ENCODE measurements at regions not wholly inside any gene's neighbourhood (a gene's known extent, or its start where the extent isn't known, plus 50 kb on each side); places are given as distances from the start of the nearest gene placed in this dataset.

GRCh38 chr7:26476271-26476670 lies 184.6 kb downstream of the SNX10 start:
- ChIA-PET POLR2A (no interaction called here), CTCF (no interaction called here)
- Histone ChIP-seq H3K27ac (ENCODE audit: low read depth, low read length) (no peak overlapping the region), H3K4me3 (ENCODE audit: low read length) (no peak overlapping the region), H3K9me3 (ENCODE audit: control insufficient read depth in 2 of 3, low read length in 3 of 3) (no peaks in the 10 kb centered on the region), H3K27me3 (ENCODE audit: control insufficient read depth in 2 of 2, insufficient read depth in 2 of 2, low read length in 2 of 2) (no peaks in the 10 kb centered on the region), H3K36me3 (ENCODE audit: control insufficient read depth in 2 of 3, insufficient read depth in 3 of 3, low read length in 3 of 3) (no peaks in the 10 kb centered on the region), H3K4me1 (ENCODE audit: control insufficient read depth in 2 of 2, insufficient read depth in 2 of 2, low read length in 2 of 2) (no peaks in the 10 kb centered on the region)
- Mint-ChIP-seq H3K27me3 (peaks cover 12 to 31% (median 15%) of the 10 kb centered on the region in 5 donors), H3K4me3 (no peak overlapping the region), H3K4me1 (peaks cover 0 to 2% (median 0%) of the 10 kb centered on the region in 7 donors), H3K9me3 (no peaks in the 10 kb centered on the region), H3K27ac (no peak overlapping the region), H3K36me3 (no peaks in the 10 kb centered on the region)
- intact Hi-C loops (cut with micrococcal nuclease) = no loop called here
- no peak for ATAC-seq
- no peak for DNase-seq

- CTCF ChIA-PET = no interaction called here
- intact Hi-C loops (cut with micrococcal nuclease) = no loop called here
- no peak overlapping the region for H3K4me3 ChIP-seq (ENCODE audit: low read length)
- H3K27me3 ChIP-seq (ENCODE audit: control insufficient read depth in 2 of 2, insufficient read depth in 2 of 2, low read length in 2 of 2) = no peaks in the 10 kb centered on the region
- no peaks in the 10 kb centered on the region for H3K4me1 ChIP-seq (ENCODE audit: control insufficient read depth in 2 of 2, insufficient read depth in 2 of 2, low read length in 2 of 2)
- no peaks in the 10 kb centered on the region for H3K9me3 ChIP-seq (ENCODE audit: control insufficient read depth in 2 of 3, low read length in 3 of 3)
- POLR2A ChIA-PET = no interaction called here
- H3K4me3 Mint-ChIP-seq = no peak overlapping the region
- H3K36me3 ChIP-seq (ENCODE audit: control insufficient read depth in 2 of 3, insufficient read depth in 3 of 3, low read length in 3 of 3) = no peaks in the 10 kb centered on the region
- H3K36me3 Mint-ChIP-seq = no peaks in the 10 kb centered on the region
- ATAC-seq = no peak
- no peaks in the 10 kb centered on the region for H3K9me3 Mint-ChIP-seq
- peaks cover 0 to 2% (median 0%) of the 10 kb centered on the region in 7 donors for H3K4me1 Mint-ChIP-seq
- H3K27ac Mint-ChIP-seq = no peak overlapping the region
- H3K27ac ChIP-seq (ENCODE audit: low read depth, low read length) = no peak overlapping the region
- DNase-seq = no peak
- H3K27me3 Mint-ChIP-seq = peaks cover 15 to 31% (median 22%) of the 10 kb centered on the region in 5 donors
Measured at GRCh38 chr7:26477381-26477990, 185.8 kb downstream of the SNX10 start.

- intact Hi-C loops (cut with micrococcal nuclease) = no loop called here
- Histone ChIP-seq H3K27ac (ENCODE audit: low read depth, low read length) (no peak overlapping the region), H3K9me3 (ENCODE audit: control insufficient read depth in 2 of 3, low read length in 3 of 3) (no peaks in the 10 kb centered on the region), H3K4me3 (ENCODE audit: low read length) (no peak overlapping the region), H3K36me3 (ENCODE audit: control insufficient read depth in 2 of 3, insufficient read depth in 3 of 3, low read length in 3 of 3) (no peaks in the 10 kb centered on the region), H3K27me3 (ENCODE audit: control insufficient read depth in 2 of 2, insufficient read depth in 2 of 2, low read length in 2 of 2) (no peaks in the 10 kb centered on the region), H3K4me1 (ENCODE audit: control insufficient read depth in 2 of 2, insufficient read depth in 2 of 2, low read length in 2 of 2) (no peaks in the 10 kb centered on the region)
- peaks cover 16 to 33% (median 30%) of the 10 kb centered on the region in 5 donors for H3K27me3 Mint-ChIP-seq
- ATAC-seq (no peak), DNase-seq (no peak)
- ChIA-PET CTCF (no interaction called here), POLR2A (no interaction called here)
- no peak overlapping the region for H3K4me3 Mint-ChIP-seq
- H3K36me3 Mint-ChIP-seq = no peaks in the 10 kb centered on the region
- peaks cover 0 to 2% (median 0%) of the 10 kb centered on the region in 7 donors for H3K4me1 Mint-ChIP-seq
- no peaks in the 10 kb centered on the region for H3K9me3 Mint-ChIP-seq
- no peak overlapping the region for H3K27ac Mint-ChIP-seq
Measured at GRCh38 chr7:26478550-26478949, 186.9 kb downstream of the SNX10 start.

- ATAC-seq (no peak), DNase-seq (no peak)
- H3K27ac Mint-ChIP-seq = no peak overlapping the region
- Histone ChIP-seq H3K27ac (ENCODE audit: low read depth, low read length) (no peak overlapping the region), H3K4me3 (ENCODE audit: low read length) (no peak overlapping the region), H3K4me1 (ENCODE audit: control insufficient read depth in 2 of 2, insufficient read depth in 2 of 2, low read length in 2 of 2) (no peaks in the 10 kb centered on the region), H3K27me3 (ENCODE audit: control insufficient read depth in 2 of 2, insufficient read depth in 2 of 2, low read length in 2 of 2) (no peaks in the 10 kb centered on the region), H3K36me3 (ENCODE audit: control insufficient read depth in 2 of 3, insufficient read depth in 3 of 3, low read length in 3 of 3) (no peaks in the 10 kb centered on the region), H3K9me3 (ENCODE audit: control insufficient read depth in 2 of 3, low read length in 3 of 3) (no peaks in the 10 kb centered on the region)
- H3K9me3 Mint-ChIP-seq = no peaks in the 10 kb centered on the region
- ChIA-PET POLR2A (no interaction called here), CTCF (no interaction called here)
- no peak overlapping the region for H3K4me3 Mint-ChIP-seq
- peaks cover 21 to 40% (median 32%) of the 10 kb centered on the region in 5 donors for H3K27me3 Mint-ChIP-seq
- H3K4me1 Mint-ChIP-seq = peaks cover 0 to 2% (median 0%) of the 10 kb centered on the region in 7 donors
- H3K36me3 Mint-ChIP-seq = no peaks in the 10 kb centered on the region
- intact Hi-C loops (cut with micrococcal nuclease) = no loop called here
Measured at GRCh38 chr7:26479581-26479980, 187.9 kb downstream of the SNX10 start.

- no peak overlapping the region for H3K4me3 ChIP-seq (ENCODE audit: low read length)
- H3K27ac ChIP-seq (ENCODE audit: low read depth, low read length) = no peak overlapping the region
- H3K4me1 Mint-ChIP-seq = peaks cover 0 to 2% (median 0%) of the 10 kb centered on the region in 7 donors
- no peaks in the 10 kb centered on the region for H3K27me3 ChIP-seq (ENCODE audit: control insufficient read depth in 2 of 2, insufficient read depth in 2 of 2, low read length in 2 of 2)
- ATAC-seq (no peak), DNase-seq (peak in 1 of 9 donors; percentile 8)
- POLR2A ChIA-PET = no interaction called here
- peaks cover 22 to 46% (median 33%) of the 10 kb centered on the region in 5 donors for H3K27me3 Mint-ChIP-seq
- no peaks in the 10 kb centered on the region for H3K9me3 Mint-ChIP-seq
- H3K4me1 ChIP-seq (ENCODE audit: control insufficient read depth in 2 of 2, insufficient read depth in 2 of 2, low read length in 2 of 2) = no peaks in the 10 kb centered on the region
- H3K36me3 ChIP-seq (ENCODE audit: control insufficient read depth in 2 of 3, insufficient read depth in 3 of 3, low read length in 3 of 3) = no peaks in the 10 kb centered on the region
- H3K4me3 Mint-ChIP-seq = no peak overlapping the region
- no peaks in the 10 kb centered on the region for H3K9me3 ChIP-seq (ENCODE audit: control insufficient read depth in 2 of 3, low read length in 3 of 3)
- H3K27ac Mint-ChIP-seq = no peak overlapping the region
- H3K36me3 Mint-ChIP-seq = no peaks in the 10 kb centered on the region
- intact Hi-C loops (cut with micrococcal nuclease) = no loop called here
- CTCF ChIA-PET = no interaction called here
Measured at GRCh38 chr7:26480156-26480555, 188.5 kb downstream of the SNX10 start.

GRCh38 chr7:26482927-26483326 lies 191.3 kb downstream of the SNX10 start:
- no peak for ATAC-seq
- H3K27me3 ChIP-seq (ENCODE audit: control insufficient read depth in 2 of 2, insufficient read depth in 2 of 2, low read length in 2 of 2) = no peaks in the 10 kb centered on the region
- H3K4me1 Mint-ChIP-seq = peaks cover 0 to 2% (median 0%) of the 10 kb centered on the region in 7 donors
- ChIA-PET CTCF (no interaction called here), POLR2A (no interaction called here)
- no peak overlapping the region for H3K27ac Mint-ChIP-seq
- H3K36me3 ChIP-seq (ENCODE audit: control insufficient read depth in 2 of 3, insufficient read depth in 3 of 3, low read length in 3 of 3) = no peaks in the 10 kb centered on the region
- no peaks in the 10 kb centered on the region for H3K36me3 Mint-ChIP-seq
- H3K9me3 ChIP-seq (ENCODE audit: control insufficient read depth in 2 of 3, low read length in 3 of 3) = no peaks in the 10 kb centered on the region
- H3K27me3 Mint-ChIP-seq = peaks cover 10 to 39% (median 28%) of the 10 kb centered on the region in 5 donors
- no peaks in the 10 kb centered on the region for H3K9me3 Mint-ChIP-seq
- H3K27ac ChIP-seq (ENCODE audit: low read depth, low read length) = no peak overlapping the region
- H3K4me1 ChIP-seq (ENCODE audit: control insufficient read depth in 2 of 2, insufficient read depth in 2 of 2, low read length in 2 of 2) = no peaks in the 10 kb centered on the region
- no peak for DNase-seq
- intact Hi-C loops (cut with micrococcal nuclease) = no loop called here
- no peak overlapping the region for H3K4me3 Mint-ChIP-seq
- H3K4me3 ChIP-seq (ENCODE audit: low read length) = no peak overlapping the region

- Mint-ChIP-seq H3K27ac (no peak overlapping the region), H3K9me3 (no peaks in the 10 kb centered on the region), H3K27me3 (peaks cover 10 to 39% (median 31%) of the 10 kb centered on the region in 5 donors), H3K36me3 (no peaks in the 10 kb centered on the region), H3K4me1 (peaks cover 0 to 2% (median 0%) of the 10 kb centered on the region in 7 donors), H3K4me3 (no peak overlapping the region)
- ChIA-PET CTCF (no interaction called here), POLR2A (no interaction called here)
- ATAC-seq = no peak
- intact Hi-C loops (cut with micrococcal nuclease) = no loop called here
- H3K9me3 ChIP-seq (ENCODE audit: control insufficient read depth in 2 of 3, low read length in 3 of 3) = no peaks in the 10 kb centered on the region
- no peak overlapping the region for H3K4me3 ChIP-seq (ENCODE audit: low read length)
- H3K27ac ChIP-seq (ENCODE audit: low read depth, low read length) = no peak overlapping the region
- no peaks in the 10 kb centered on the region for H3K4me1 ChIP-seq (ENCODE audit: control insufficient read depth in 2 of 2, insufficient read depth in 2 of 2, low read length in 2 of 2)
- no peaks in the 10 kb centered on the region for H3K36me3 ChIP-seq (ENCODE audit: control insufficient read depth in 2 of 3, insufficient read depth in 3 of 3, low read length in 3 of 3)
- H3K27me3 ChIP-seq (ENCODE audit: control insufficient read depth in 2 of 2, insufficient read depth in 2 of 2, low read length in 2 of 2) = no peaks in the 10 kb centered on the region
- no peak for DNase-seq
Measured at GRCh38 chr7:26483843-26484242, 192.2 kb downstream of the SNX10 start.

Measured in naive thymus-derived CD4-positive, alpha-beta T cell (primary cell).